ENCODE measurements at regions not wholly inside any gene's neighbourhood (a gene's known extent, or its start where the extent isn't known, plus 50 kb on each side); places are given as distances from the start of the nearest gene placed in this dataset.

DNA sequence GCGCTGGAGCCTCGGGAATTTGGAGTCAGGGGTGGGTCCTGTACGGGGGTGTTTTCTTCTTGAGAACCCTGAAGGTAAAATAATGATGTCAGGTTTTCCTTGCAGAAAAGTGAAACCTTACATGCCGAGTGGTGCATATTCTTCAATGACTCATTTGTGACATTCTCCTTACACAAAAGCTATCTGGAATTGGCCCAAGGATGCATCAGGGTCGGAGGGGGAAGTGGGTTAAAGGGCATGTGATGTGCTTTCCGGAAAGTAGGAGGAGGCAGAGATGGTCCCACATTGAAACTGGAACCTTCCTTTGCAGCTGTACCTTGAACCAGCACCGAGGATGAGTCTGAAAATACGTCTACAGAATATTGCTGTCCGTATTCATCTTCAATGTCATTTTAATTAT lies 411.2 kb upstream of the IRX4 start:
- no peak for TF ChIP-seq POLR2A (IDR thresholded peaks at IDR 0.05; ENCODE audit: low read length)
- TF ChIP-seq GATA1 (IDR thresholded peaks at IDR 0.05; ENCODE audit: low read depth, low read length): no peak
